Fibroblast of lung (primary cell): ENCODE measurements at regions not wholly inside any gene's neighbourhood (a gene's known extent, or its start where the extent isn't known, plus 50 kb on each side); places are given as distances from the start of the nearest gene placed in this dataset.

Experiments
- CTCF ChIP-seq, 2 donors: IDR thresholded peaks in 1 of 2; conservative IDR thresholded peaks in 1 of 2; 1 replicate in 1 of 2; 2 replicates in 1 of 2; pipeline ENCODE4 v1.5.1; 2011 to 2012; ENCODE audit warnings: low read length in 2 of 2, control low read depth in 1 of 2, inconsistent platforms in 1 of 2, low read depth in 1 of 2, mild to moderate bottlenecking in 1 of 2
- EZH2 ChIP-seq: IDR thresholded peaks from 2 replicates; pipeline ENCODE4 v1.5.1; 2012; ENCODE audit warnings: low read length, control low read depth, mild to moderate bottlenecking; ENCODE audit errors: missing control alignments

GRCh38 chr22:48579928-48580309 is 1247.8 kb downstream of the BRD1 start:
- TF ChIP-seq CTCF (conservative IDR thresholded peaks at IDR 0.05 in 1 of 2, IDR thresholded peaks at IDR 0.05 in 1 of 2; ENCODE audit: low read depth in 1 of 2, low read length in 2 of 2) (no peak), EZH2 (no peak)
